Gastrocnemius medialis (tissue), 4 donors: ENCODE measurements at regions not wholly inside any gene's neighbourhood (a gene's known extent, or its start where the extent isn't known, plus 50 kb on each side); places are given as distances from the start of the nearest gene placed in this dataset.

Source experiments
- ATAC-seq, 2 donors: fragments of 150-250 bp; one replicate each; pipeline ENCODE4 v1.9.1; 2016
- DNase-seq, 2 donors: peaks; one replicate each; pipeline ENCODE4 v3.0.0-alpha.2; 2019
- H3K27ac ChIP-seq, 4 donors: fragments of 200-600 bp; sonication (generic); 1 replicate in 1 of 4; 2 replicates in 3 of 4; pipeline ENCODE4 v1.5.1; 2016 to 2018; ENCODE audit warnings: mild to moderate bottlenecking in 2 of 4, moderate library complexity in 1 of 4
- H3K27me3 ChIP-seq, 3 donors: fragments of 200-600 bp; sonication (generic) in 2 of 3; 1 replicate in 1 of 3; 2 replicates in 2 of 3; pipeline versions ENCODE4 v1.5.1 to v1.6.0; 2016 to 2019; ENCODE audit warnings: mild to moderate bottlenecking in 1 of 3, moderate library complexity in 1 of 3
- H3K36me3 ChIP-seq, 2 donors: fragments of 200-600 bp; sonication (generic) in 1 of 2; one replicate each; pipeline ENCODE4 v1.5.1; 2017 to 2018
- H3K4me1 ChIP-seq, 2 donors: fragments of 200-600 bp; sonication (generic) in 1 of 2; one replicate each; pipeline ENCODE4 v1.5.1; 2016 to 2017; ENCODE audit warnings: mild to moderate bottlenecking in 2 of 2
- H3K4me3 ChIP-seq, 4 donors: fragments of 200-600 bp; sonication (generic) in 3 of 4; 1 replicate in 1 of 4; 2 replicates in 3 of 4; pipeline ENCODE4 v1.5.1; 2016 to 2019; ENCODE audit warnings: mild to moderate bottlenecking in 2 of 4
- H3K9me3 ChIP-seq, 3 donors: fragments of 200-600 bp; sonication (generic) in 2 of 3; 1 replicate in 1 of 3; 2 replicates in 2 of 3; pipeline ENCODE4 v1.5.1; 2016 to 2019
- POLR2A ChIP-seq, 2 donors: fragments of 450-650 bp; IDR thresholded peaks; one replicate each; pipeline ENCODE4 v1.6.1; 2017; ENCODE audit warnings: antibody characterized with exemption in 2 of 2, mild to moderate bottlenecking in 2 of 2, moderate library complexity in 2 of 2
- in situ Hi-C, 4 donors: fragments of 200-750 bp; cut with MboI; loops; one replicate each; pipeline versions ENCODE4 v1.15.0 to v1.8.0; 2017; ENCODE audit warnings: low sequenced_read_pairs in 4 of 4
- intact Hi-C: fragments of 100-400 bp; cut with DNase I; formaldehyde crosslinking; loops from one replicate; pipeline ENCODE4 v1.15.1; 2023; ENCODE audit warnings: low total_unique reads
- TF ChIP-seq, protein P1 (sequence below), 5 experiments: fragments of 450-650 bp in 3 of 5; fragments of 200-600 bp in 2 of 5; sonication (generic) in 2 of 5; IDR thresholded peaks in 4 of 5; conservative IDR thresholded peaks in 1 of 5; 1 replicate in 4 of 5; 2 replicates in 1 of 5; pipeline ENCODE4 v1.5.1; 2016 to 2019; ENCODE audit warnings: antibody characterized with exemption in 5 of 5, mild to moderate bottlenecking in 3 of 5, moderate library complexity in 3 of 5

DNA sequence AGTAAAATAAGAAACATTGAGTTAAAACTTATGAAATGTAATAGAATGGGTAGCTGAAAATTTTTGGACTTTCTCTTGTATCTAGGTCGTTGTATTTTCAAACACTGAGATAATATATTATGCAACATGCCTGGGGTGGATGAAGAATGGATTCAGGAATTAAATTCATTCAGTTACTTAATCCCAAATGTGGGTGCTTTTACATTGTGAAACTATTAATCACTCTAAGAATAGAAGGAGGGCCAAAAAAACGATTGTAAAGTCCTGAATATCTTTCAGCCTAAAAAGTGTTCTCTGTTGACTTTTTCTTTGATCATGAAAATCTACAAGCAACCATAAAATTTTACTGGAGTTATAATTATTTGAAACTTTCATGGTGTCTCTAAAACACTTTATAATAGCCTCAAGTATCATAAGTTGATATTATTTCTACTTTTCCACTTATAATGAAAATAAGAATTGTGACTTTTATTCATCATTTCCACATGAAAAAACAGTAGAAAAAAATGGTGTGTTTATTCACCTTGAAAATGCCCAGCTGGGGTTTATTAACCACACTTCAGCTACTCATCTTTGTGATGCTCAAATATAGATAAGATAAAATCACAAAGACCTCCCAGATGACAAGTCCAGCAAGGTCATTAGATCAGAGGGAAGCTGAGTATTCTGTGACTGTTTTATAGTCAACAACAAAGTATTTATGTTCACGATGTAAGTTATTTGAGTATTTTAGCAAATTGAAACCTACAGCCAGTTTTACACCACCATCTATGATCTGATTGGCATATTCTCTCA, 619.9 kb upstream of the SOX9 start:
- Histone ChIP-seq H3K4me1 (no peaks in the 10 kb centered on the region), H3K27me3 (no peaks in the 10 kb centered on the region), H3K9me3 (no peaks in the 10 kb centered on the region), H3K27ac (no peak overlapping the region), H3K36me3 (no peaks in the 10 kb centered on the region), H3K4me3 (no peak overlapping the region)
- DNase-seq (no peak), ATAC-seq (no peak)
- in situ Hi-C loops: no loop called here
- intact Hi-C loops: no loop called here
- no peak for TF ChIP-seq POLR2A (IDR thresholded peaks at IDR 0.05)
- TF ChIP-seq, protein P1, sequence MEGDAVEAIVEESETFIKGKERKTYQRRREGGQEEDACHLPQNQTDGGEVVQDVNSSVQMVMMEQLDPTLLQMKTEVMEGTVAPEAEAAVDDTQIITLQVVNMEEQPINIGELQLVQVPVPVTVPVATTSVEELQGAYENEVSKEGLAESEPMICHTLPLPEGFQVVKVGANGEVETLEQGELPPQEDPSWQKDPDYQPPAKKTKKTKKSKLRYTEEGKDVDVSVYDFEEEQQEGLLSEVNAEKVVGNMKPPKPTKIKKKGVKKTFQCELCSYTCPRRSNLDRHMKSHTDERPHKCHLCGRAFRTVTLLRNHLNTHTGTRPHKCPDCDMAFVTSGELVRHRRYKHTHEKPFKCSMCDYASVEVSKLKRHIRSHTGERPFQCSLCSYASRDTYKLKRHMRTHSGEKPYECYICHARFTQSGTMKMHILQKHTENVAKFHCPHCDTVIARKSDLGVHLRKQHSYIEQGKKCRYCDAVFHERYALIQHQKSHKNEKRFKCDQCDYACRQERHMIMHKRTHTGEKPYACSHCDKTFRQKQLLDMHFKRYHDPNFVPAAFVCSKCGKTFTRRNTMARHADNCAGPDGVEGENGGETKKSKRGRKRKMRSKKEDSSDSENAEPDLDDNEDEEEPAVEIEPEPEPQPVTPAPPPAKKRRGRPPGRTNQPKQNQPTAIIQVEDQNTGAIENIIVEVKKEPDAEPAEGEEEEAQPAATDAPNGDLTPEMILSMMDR (IDR thresholded peaks at IDR 0.05 in 4 of 5, conservative IDR thresholded peaks at IDR 0.05 in 1 of 5): no peak

DNA sequence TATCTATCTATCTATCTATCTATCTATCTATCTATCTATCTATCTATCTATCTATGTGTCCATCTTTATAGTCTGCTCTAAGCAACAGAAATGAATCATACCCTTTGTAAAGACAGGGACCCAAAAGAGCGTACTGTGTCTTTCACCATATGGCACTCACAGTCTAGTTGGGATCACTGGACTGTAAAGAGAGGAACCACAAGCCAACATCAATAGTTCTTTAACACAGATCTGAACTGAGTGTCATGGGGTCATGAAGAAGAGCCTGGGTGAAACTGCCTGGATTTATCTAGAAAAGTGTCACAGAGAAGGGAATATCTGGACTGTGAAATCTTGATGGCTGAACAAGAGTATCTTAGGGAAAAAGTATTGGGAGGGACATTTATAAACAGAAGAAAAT, 619.1 kb upstream of the SOX9 start:
- Histone ChIP-seq H3K4me3 (no peak overlapping the region), H3K4me1 (no peaks in the 10 kb centered on the region), H3K9me3 (no peaks in the 10 kb centered on the region), H3K27me3 (no peaks in the 10 kb centered on the region), H3K36me3 (no peaks in the 10 kb centered on the region), H3K27ac (no peak overlapping the region)
- in situ Hi-C loops (no loop called here), intact Hi-C loops (no loop called here)
- ATAC-seq (no peak), DNase-seq (no peak)
- TF ChIP-seq, protein P1 (IDR thresholded peaks at IDR 0.05 in 4 of 5, conservative IDR thresholded peaks at IDR 0.05 in 1 of 5): no peak
- TF ChIP-seq POLR2A (IDR thresholded peaks at IDR 0.05): no peak

DNA sequence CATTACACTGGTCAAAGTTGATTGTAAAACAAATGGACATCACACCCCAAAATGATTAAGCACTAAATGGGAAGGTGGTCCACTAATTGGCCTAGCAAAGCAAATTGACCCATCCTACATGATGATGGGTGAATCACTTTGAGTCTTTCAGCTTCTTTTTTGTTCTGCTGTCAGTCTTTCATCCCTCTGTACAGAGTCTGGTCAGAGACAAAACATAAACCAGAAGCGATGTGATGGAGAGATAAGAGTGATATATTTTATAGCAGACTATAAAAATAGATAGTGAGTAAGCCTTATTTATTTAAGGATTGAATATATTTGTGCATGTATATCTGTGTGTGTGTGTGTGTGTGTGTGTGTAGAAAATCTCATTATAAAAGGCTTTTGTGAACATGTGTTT, 618.4 kb upstream of the SOX9 start:
- TF ChIP-seq, protein P1 (IDR thresholded peaks at IDR 0.05 in 4 of 5, conservative IDR thresholded peaks at IDR 0.05 in 1 of 5): no peak
- TF ChIP-seq POLR2A (IDR thresholded peaks at IDR 0.05): no peak
- H3K36me3 ChIP-seq: no peaks in the 10 kb centered on the region
- ATAC-seq (no peak), DNase-seq (no peak)
- no peak overlapping the region for H3K27ac ChIP-seq
- H3K9me3 ChIP-seq: no peaks in the 10 kb centered on the region
- intact Hi-C loops: no loop called here
- no peaks in the 10 kb centered on the region for H3K27me3 ChIP-seq
- in situ Hi-C loops: no loop called here
- no peaks in the 10 kb centered on the region for H3K4me1 ChIP-seq
- no peak overlapping the region for H3K4me3 ChIP-seq

DNA sequence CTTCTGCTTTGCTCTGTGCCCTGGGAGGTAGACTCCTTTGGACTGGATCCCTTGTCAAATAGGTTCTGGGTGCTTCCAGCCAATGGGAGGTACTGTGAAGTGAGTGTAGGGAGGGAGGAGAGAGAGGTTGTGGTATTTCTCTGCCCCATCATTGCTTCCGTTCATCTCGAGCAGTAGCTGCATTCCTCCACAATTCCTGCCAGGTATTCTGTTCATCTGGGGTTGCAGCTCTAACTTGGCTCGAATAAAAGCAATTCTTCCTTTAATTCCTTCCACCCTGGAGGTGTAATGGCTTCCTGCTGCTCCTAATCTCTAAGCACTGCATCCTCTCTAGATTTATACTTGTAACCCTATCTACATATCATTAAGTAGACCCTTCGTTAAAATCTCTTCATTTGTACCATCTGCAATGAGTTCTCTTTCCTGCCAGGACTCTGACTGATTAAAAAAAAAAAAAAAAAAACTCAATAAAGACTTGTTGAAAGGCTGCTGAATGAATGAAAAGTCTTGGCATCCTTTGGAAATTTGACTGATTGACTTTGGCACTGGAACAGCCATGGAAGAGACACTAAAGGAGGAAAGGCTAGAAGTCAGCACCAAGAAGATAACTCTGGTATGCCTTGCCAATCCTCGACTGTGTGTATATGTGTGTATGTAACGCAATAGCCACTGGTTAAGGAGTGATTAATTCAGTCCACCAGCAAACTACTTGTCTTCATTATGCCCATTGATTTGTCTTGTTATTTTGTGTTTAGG, 616.9 kb upstream of the SOX9 start:
- no peak overlapping the region for H3K4me3 ChIP-seq
- TF ChIP-seq, protein P1 (IDR thresholded peaks at IDR 0.05 in 4 of 5, conservative IDR thresholded peaks at IDR 0.05 in 1 of 5): no peak
- TF ChIP-seq POLR2A (IDR thresholded peaks at IDR 0.05): no peak
- H3K36me3 ChIP-seq: no peaks in the 10 kb centered on the region
- no peaks in the 10 kb centered on the region for H3K4me1 ChIP-seq
- no peaks in the 10 kb centered on the region for H3K27me3 ChIP-seq
- no peaks in the 10 kb centered on the region for H3K9me3 ChIP-seq
- H3K27ac ChIP-seq: no peak overlapping the region
- intact Hi-C loops: no loop called here
- in situ Hi-C loops: no loop called here
- no peak for ATAC-seq
- no peak for DNase-seq
